B cell (primary cell): ENCODE measurements at regions not wholly inside any gene's neighbourhood (a gene's known extent, or its start where the extent isn't known, plus 50 kb on each side); places are given as distances from the start of the nearest gene placed in this dataset.

ENCODE experiments used
- CTCF ChIP-seq: fragments of 200-600 bp; IDR thresholded peaks from one replicate; pipeline ENCODE4 v1.8.0; 2022; ENCODE audit warnings: antibody characterized with exemption, mild to moderate bottlenecking
- EZH2 ChIP-seq: IDR thresholded peaks from 2 replicates; pipeline ENCODE4 v1.6.1; 2012; ENCODE audit warnings: borderline replicate concordance, low read depth, mild to moderate bottlenecking, moderate library complexity, low read length; ENCODE audit not compliant: insufficient read depth, poor library complexity, severe bottlenecking

- TF ChIP-seq CTCF (no peak), EZH2 (no peak)
These were observed 168.7 kb upstream of the AGAP1 start for GRCh38 chr2:235325151-235325550.
